Activated CD8-positive, alpha-beta memory T cell treated with anti-CD3 and anti-CD28 coated beads, Interleukin-2, amount 50 U/mL, for 4 hours (primary cell): ENCODE measurements at regions not wholly inside any gene's neighbourhood (a gene's known extent, or its start where the extent isn't known, plus 50 kb on each side); places are given as distances from the start of the nearest gene placed in this dataset.

Experiments
- DNase-seq: peaks from one replicate; pipeline ENCODE4 v3.0.0-alpha.2; 2020

DNA sequence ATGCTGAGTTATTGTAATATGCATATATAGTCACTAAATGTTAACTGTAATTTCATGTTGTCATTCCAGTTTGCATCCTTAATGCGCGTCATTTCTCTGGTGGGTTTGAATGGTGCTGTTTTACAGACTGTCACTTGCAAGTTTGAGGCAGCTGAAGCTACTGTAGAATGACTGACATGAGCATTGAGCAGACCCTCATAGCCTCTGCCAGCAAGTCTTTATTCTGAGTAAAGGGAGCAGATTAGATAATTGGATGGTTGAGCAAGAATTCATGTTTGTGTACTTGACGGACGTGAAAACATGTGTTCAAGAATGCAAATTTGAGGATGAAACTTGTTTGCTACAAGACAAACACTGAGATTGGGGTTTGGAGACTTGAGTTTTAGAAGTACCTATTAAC lies 854.8 kb upstream of the KLHL29 start:
- DNase-seq: no peak

GRCh38 chr2:22536133-22536532 lies 848.8 kb upstream of the KLHL29 start:
- no peak for DNase-seq

GRCh38 chr2:22554453-22554852 lies 830.5 kb upstream of the KLHL29 start:
- no peak for DNase-seq

DNA sequence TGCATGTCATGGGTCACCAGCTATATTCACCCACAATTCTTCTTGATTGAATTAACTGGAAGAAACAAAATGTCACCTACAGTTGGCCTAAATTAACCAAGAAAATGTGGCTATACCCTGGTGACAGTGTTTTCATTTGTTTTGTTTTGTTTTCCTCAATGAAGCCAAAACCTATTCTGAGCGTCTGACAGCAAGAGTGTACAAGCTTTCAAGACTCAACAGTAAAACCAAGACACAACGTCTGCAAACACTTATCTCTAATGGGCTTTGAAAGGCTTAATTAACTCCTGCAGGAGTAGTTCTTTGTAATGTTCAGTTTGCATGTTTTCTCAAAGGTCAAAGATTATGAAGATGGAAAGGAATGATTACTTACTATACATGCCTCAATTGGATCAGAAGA lies 827.6 kb upstream of the KLHL29 start:
- no peak for DNase-seq

DNA sequence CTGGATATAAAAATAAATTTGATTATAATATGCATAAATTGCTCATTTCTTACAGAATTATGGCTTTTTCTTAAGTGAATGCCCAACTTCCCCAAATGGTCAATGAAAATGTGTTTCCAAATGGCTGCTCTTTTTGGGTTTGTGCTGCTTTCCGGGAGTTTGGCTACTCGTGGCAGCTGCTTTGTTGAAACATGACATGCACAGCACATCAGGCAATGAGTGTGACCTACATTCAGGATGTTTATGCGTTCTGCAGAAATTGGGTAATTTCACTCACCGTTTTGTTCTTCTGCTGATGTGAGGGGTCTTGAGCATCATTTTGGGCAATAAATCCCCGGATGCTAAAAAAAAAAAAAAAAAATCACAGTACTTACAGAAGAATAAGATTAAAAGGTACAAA lies 825.0 kb upstream of the KLHL29 start:
- DNase-seq: no peak

DNA sequence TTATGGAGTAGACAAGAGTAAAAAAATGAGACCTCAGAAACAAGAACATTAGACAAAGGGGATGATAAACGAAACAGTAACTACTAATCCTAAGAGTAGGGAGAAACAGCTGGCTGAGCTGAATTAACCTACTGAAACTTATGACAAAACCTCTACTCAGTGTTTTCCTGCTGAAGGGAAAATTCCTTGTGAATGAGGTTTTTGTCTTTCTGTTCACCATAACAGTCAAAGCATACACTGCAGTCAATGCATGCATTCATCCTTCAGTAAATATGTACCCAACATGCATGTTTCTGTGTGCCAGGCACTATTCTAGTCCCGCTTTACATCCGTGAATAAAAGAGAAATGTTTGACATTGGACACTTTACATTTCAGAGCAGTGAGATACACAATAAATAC lies 805.6 kb upstream of the KLHL29 start:
- DNase-seq: no peak

GRCh38 chr2:22582107-22582506 lies 802.9 kb upstream of the KLHL29 start:
- no peak for DNase-seq

- DNase-seq: no peak
Observed at GRCh38 chr2:22596306-22596705, 788.7 kb upstream of the KLHL29 start.

DNA sequence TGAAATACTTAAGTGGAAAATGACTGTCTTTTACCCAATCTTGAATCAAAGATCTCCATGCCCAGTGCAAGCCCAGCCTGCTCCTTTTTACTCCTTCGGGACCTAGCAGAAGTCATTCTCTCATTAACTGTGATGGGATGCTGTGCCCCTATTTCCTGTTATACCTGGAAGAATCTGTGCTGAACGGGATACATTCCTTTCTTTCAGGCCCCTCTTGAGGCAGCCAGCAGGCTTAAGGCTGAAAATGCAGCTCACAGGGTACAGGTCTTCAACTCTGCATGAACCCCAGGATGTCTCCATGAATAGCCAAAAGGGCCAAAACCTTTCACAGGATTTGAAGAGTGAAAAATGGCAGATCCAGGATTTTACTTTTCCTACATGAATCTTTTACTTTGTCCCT lies 784.8 kb upstream of the KLHL29 start:
- no peak for DNase-seq

- no peak for DNase-seq
Observed at GRCh38 chr2:22600999-22601398, 784.0 kb upstream of the KLHL29 start.

GRCh38 chr2:22604136-22604535 lies 780.8 kb upstream of the KLHL29 start:
- no peak for DNase-seq

DNA sequence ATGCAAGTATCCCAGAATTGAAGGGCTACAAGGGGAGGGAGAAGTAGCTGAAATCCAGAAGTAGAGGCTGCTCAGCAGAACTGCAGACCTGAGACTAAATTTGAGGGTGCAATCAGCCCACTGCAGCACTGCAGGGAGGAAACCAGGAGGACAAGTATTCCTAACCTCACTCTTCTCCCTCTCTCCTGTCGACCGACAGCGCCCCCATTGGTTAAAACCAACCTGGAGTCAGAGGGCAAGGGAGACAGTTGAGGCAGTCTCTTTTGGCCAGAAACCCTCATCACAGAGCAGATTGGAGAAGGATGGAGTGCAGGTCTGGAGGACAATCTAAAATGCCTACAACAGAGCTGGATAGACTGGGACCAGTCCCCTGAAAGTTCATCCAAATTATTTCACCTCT lies 768.9 kb upstream of the KLHL29 start:
- no peak for DNase-seq

DNA sequence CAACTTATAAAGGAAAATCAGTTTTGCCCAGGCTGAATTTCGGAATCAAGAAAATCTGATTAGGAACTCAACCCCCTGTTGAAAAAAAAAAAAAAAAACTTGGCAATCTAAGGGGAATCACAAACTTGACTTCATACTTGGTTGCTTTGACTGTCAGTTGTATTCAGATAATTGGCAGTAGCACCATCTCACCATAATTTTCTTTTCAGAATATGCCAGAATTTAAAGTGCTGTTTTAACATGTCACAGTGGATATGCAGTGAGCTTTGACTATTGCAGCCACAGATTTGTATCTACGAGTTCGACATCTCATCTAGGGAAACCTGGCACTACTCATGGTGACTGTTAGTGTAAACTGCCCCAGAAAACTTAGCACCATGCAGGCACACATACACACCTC lies 761.4 kb upstream of the KLHL29 start:
- DNase-seq: no peak

- DNase-seq: no peak
Observed at GRCh38 chr2:22626621-22627020, 758.4 kb upstream of the KLHL29 start.

- no peak for DNase-seq
Observed at GRCh38 chr2:22628221-22628620, 756.8 kb upstream of the KLHL29 start.

DNA sequence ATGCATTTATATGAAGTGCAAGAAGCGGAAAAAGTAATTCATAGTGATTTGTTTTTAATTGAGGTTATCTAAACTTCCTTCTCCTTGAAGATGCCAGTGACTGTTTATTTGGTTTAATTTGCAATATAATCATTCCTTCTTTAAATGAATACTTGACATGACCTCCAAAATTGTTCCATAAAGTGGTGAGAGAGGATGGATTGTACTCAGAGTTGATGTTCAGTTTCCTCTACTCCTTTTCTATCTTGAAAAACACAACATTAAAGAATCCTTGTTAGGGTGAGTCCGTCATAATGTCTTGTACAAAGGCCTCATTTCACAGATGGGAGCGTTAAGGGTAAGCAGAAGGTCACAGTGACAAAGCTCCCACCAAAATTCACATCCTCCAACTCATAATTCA lies 756.1 kb upstream of the KLHL29 start:
- DNase-seq: no peak

- no peak for DNase-seq
Observed at GRCh38 chr2:22634167-22634566, 750.8 kb upstream of the KLHL29 start.

DNA sequence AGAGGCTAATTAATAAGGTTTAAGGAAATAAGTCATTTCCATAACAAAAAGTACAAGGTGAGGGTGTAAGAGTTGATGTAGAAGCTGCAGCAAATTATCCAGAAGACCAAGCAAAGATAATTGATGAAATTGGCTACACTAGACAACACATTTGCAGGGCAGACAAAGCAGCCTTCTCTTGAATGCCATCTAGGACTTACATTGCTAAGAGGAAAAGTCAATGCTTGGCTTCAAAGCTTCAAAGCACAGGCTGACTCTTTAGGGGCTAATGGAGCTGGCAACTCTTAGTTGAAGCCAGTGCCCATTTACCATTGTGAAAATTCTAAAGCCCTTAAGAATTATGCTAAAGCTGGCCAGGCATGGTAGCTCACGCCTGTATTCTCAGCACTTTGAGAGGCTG lies 728.6 kb upstream of the KLHL29 start:
- no peak for DNase-seq

DNA sequence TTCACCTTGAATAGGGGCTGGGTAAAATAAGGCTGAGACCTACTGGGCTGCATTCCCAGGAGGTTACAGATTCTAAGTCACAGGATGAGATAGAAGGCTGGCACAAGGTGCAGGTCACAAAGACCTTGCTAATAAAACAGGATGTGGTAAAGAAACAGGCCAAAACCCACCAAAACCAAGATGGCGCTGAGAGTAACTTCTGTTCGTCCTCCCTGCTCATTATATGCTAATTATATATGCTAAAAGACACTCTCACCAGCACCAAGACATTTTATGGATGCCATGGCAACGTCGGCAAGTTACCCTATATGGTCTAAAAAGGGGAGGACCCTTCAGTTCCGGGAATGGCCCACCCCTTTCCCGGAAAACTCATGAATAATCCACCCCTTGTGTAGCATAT lies 711.5 kb upstream of the KLHL29 start:
- DNase-seq: no peak

DNA sequence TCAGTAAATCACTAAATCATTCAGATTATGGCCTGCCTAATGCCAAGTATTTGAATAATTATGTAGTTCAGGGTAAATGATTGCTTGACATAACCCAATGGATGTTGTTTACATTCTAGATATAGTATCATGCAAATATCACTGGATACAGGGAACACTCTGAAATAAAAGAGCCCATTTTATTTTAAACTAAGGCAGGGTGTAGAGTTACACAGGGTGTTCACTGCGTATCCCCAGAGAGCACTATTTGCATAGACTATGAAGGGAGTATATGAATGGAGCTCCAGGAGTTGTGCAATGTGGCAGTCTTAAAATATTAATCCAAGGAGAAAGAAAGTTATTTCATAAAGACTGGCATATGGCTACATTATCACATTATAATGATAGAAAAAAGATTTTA lies 701.1 kb upstream of the KLHL29 start:
- no peak for DNase-seq

DNA sequence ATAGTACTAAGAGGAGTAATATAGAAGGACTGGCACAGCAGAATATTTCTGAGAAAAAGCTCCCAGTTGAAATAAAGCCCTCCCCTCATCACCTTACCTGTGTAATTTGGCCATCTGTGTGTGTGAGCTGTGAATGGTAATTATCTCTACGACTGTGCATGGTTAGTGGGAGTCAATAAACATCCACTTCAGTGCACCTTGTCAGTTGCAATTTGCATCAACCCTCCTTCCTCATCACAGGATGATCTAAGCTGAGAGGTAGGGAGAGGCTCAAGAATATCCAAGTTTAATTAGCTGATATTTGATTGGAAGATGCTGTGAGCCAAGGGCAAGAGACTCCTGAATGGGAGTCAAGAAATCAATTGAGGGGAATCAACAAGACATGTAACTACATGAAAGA lies 694.9 kb upstream of the KLHL29 start:
- no peak for DNase-seq

GRCh38 chr2:22691666-22692065 lies 693.3 kb upstream of the KLHL29 start:
- no peak for DNase-seq

GRCh38 chr2:22692746-22693145 lies 692.2 kb upstream of the KLHL29 start:
- DNase-seq: no peak

- DNase-seq: no peak
Observed at GRCh38 chr2:22694300-22694699, 690.7 kb upstream of the KLHL29 start.

DNA sequence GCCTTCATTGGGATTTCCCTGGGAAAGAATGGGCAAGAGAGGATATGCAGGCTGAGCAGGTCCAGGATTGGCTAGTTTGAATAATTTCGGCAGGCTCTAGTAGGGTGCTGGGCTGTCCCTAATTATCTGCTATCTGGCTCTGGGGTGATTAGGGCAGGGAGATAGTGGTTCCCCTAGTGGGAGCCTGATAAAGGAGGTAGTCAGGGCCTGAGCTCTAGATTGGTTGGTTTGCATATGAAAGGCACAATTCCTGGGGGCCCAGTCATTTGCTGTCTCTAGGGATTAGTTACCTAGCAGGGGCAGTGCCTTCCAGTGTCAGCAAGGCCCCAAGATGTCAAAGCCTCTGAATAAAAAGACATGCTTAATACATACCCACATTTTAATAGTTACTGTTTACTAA lies 690.1 kb upstream of the KLHL29 start:
- DNase-seq: no peak

- DNase-seq: no peak
Observed at GRCh38 chr2:22697054-22697788, 687.8 kb upstream of the KLHL29 start.
